LNCAP (cell line): ENCODE measurements at regions not wholly inside any gene's neighbourhood (a gene's known extent, or its start where the extent isn't known, plus 50 kb on each side); places are given as distances from the start of the nearest gene placed in this dataset.

Source experiments
- TF ChIP-seq, protein P1 (sequence below): fragments of 450-650 bp; IDR thresholded peaks from 2 replicates; pipeline ENCODE4 v1.5.1; 2017; ENCODE audit warnings: mild to moderate bottlenecking

- TF ChIP-seq, protein P1, sequence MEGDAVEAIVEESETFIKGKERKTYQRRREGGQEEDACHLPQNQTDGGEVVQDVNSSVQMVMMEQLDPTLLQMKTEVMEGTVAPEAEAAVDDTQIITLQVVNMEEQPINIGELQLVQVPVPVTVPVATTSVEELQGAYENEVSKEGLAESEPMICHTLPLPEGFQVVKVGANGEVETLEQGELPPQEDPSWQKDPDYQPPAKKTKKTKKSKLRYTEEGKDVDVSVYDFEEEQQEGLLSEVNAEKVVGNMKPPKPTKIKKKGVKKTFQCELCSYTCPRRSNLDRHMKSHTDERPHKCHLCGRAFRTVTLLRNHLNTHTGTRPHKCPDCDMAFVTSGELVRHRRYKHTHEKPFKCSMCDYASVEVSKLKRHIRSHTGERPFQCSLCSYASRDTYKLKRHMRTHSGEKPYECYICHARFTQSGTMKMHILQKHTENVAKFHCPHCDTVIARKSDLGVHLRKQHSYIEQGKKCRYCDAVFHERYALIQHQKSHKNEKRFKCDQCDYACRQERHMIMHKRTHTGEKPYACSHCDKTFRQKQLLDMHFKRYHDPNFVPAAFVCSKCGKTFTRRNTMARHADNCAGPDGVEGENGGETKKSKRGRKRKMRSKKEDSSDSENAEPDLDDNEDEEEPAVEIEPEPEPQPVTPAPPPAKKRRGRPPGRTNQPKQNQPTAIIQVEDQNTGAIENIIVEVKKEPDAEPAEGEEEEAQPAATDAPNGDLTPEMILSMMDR: no peak
These were observed 99.3 kb upstream of the ZBTB40 start for GRCh38 chr1:22352355-22352754.

DNA sequence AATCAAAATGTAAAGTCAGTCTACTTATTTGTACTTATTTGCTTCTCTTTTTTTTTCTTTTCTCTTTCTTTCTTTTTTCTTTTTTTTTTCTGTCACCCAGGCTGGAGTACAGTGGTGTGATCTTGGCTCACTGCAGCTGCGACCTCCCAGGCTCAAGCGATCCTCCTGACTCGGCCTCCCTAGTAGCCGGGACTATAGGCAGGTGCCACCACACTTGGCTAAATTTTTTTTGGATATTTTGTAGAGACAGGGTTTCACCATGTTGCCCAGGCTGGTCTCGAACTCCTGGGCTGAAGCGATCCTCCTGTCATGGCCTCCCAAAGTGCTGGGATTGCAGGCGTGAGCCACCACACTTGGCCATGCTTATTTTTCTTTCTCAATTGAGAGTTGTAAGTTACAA, 98.8 kb upstream of the ZBTB40 start:
- TF ChIP-seq, protein P1: no peak

- TF ChIP-seq, protein P1: no peak
These were observed 92.2 kb upstream of the ZBTB40 start for GRCh38 chr1:22359427-22359826.

DNA sequence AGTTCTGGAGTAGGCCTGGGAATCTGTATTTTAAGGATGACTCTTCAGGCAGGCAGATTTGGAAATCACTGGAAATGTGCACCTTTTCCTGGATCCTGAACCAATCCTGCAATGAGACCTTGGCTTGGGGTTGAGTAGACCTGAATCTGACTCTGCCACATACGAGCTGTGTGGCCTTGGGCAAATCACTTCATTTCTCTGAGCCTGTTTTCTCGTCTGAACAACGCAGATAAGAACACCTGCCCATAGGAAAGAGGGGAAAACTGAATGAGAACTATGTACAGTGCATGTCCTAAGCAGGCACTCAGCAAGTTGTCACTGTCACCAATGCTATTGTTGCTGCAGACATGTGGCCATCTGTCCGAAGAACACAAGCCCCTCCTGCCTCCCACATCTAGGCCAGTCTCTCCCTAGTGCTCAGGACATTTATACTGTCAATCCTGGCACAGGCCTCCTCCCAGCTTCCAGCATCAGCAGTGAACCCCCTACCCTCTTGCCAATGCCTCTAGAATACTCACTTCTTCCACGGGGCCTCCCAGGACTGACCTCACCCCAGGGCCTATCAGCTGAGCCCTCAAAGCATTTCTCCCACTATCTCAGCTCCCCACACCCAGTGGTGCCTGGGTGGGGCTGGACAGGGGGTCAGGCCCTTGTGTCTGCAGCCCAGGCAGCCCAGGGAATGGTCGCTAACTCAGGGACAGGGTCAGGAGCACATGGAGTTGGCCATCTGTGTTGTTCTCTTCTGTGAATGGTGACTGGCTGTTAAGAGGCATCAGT, 88.8 kb upstream of the ZBTB40 start:
- TF ChIP-seq, protein P1: no peak

DNA sequence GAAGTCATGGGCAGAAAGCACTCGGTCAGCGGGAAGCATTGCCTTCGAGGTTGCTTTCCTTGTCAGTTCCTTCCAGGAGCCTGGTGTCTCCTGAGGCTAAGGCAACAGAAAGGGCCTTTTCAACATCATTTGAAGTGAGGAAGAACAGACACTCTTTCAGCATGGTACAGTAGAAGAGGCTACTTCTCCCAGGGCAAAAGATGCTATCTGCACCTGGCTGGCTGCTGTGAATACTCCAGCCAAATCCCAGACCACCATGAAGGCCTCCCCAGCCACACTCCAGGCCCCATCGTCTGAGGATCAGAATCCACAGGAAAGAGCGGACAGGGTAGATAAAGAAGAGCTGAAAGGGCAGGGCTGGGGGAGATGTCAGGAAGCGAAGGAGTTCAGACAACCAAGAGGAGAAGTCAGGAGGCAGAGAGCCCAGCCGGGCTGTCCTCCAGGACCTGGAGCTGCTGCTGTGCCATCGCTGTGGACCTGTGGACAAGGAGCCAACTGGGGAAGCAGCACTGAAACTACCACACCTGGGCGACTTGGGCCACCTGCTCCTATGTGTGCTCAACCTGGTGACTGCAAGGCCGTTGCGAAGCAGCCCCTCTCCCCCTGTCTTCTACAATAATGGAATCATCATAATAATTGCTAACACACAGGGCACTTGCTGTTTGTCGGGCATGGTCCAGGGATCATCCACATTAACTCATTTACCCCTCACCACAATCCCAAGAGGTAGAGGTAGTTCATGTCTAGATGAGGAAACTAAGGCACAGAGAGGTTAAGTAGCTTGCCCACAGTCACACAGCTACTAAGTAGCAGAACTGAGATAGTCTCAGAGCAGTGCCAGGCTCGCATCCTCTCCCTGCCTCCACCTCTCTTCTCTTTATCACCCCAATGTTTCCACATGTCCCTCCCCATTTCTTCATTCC, 88.0 kb upstream of the ZBTB40 start:
- TF ChIP-seq, protein P1: no peak

DNA sequence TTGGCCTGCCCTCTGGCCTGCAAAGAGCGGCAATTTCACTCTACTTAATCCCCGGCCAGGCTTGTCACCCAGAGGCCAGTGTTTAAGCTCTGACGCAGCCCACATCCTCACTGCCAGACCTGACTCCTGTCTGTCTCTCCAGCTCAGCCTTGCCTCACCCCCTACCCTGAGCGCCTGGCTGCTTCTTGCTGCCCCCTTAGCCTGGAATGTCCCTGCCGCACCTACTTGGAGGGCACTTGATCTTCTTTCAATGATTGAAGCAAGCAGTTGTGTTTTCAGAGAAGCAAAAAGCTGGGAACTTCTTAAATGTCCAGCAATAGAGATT, 87.4 kb upstream of the ZBTB40 start:
- TF ChIP-seq, protein P1: no peak

DNA sequence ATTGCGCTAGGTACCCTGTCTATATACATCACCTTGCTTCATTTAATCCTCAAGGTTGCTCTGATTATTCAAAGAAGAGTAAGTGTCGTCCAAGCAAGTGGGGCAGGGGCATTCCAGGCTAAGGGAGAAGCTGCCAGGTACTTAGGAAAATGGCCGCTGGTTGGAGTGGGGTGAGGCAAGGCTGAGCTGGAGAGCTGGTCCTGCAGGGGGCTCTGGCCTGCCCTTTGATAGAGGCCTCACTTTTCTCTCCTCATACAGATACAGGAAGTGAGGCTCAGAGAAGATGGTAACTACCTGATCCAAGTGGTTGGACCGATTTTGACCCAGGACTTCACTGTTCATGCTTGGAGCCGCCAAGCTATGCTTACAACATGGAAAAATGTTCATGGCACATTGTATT, 86.9 kb upstream of the ZBTB40 start:
- TF ChIP-seq, protein P1: no peak
